ENCODE measurements at regions not wholly inside any gene's neighbourhood (a gene's known extent, or its start where the extent isn't known, plus 50 kb on each side); places are given as distances from the start of the nearest gene placed in this dataset.

GRCh38 chr17:52636443-52636842 is 477.9 kb upstream of the CA10 start:
- H3K4me1 ChIP-seq (ENCODE audit: control insufficient read depth in 1 of 2, insufficient read depth in 2 of 2, low read length in 2 of 2), result no peaks in the 10 kb centered on the region
- H3K4me1 Mint-ChIP-seq, result no peaks in the 10 kb centered on the region
- H3K27ac Mint-ChIP-seq, result no peak overlapping the region
- no peak overlapping the region for H3K4me3 ChIP-seq (replicated peaks in 1 of 3; ENCODE audit: low read depth in 2 of 3, low read length in 3 of 3)
- H3K79me2 ChIP-seq (ENCODE audit: insufficient read depth, low read length), result no peaks in the 10 kb centered on the region
- H3K9ac ChIP-seq (ENCODE audit: insufficient read depth, low read length, poor library complexity, severe bottlenecking), result no peak overlapping the region
- no peaks in the 10 kb centered on the region for H3K27me3 Mint-ChIP-seq (ENCODE audit: low read depth in 3 of 3)
- intact Hi-C loops (cut with micrococcal nuclease), result no loop called here
- no peak overlapping the region for H3K4me3 Mint-ChIP-seq
- H3K27me3 ChIP-seq (ENCODE audit: control insufficient read depth in 2 of 2, insufficient read depth in 2 of 2, low read length in 2 of 2), result no peaks in the 10 kb centered on the region
- H3K36me3 ChIP-seq (replicated peaks in 1 of 2; ENCODE audit: control insufficient read depth in 1 of 2, insufficient read depth in 2 of 2, low read length in 2 of 2), result no peaks in the 10 kb centered on the region
- peaks cover 0 to 7% of the 10 kb centered on the region in 2 donors for H3K9me3 ChIP-seq (replicated peaks in 1 of 2; ENCODE audit: control insufficient read depth in 1 of 2, insufficient read depth in 1 of 2, low read length in 2 of 2)
- no CpG with 5 or more reads among the region's 2 CpGs for WGBS (ENCODE audit: insufficient coverage)
- peaks cover 1 to 9% (median 3%) of the 10 kb centered on the region in 7 donors for H3K9me3 Mint-ChIP-seq
- no peaks in the 10 kb centered on the region for H3K36me3 Mint-ChIP-seq
- H3K4me2 ChIP-seq (replicated peaks; ENCODE audit: extremely low read depth, low read length, poor library complexity, severe bottlenecking), result no peak overlapping the region
- no peak for DNase-seq
- H2AFZ ChIP-seq (ENCODE audit: insufficient read depth, low read depth, low read length, poor library complexity, severe bottlenecking), result no peak overlapping the region
- no peak for TF ChIP-seq CTCF (IDR thresholded peaks at IDR 0.05)
- no peaks in the 10 kb centered on the region for H4K20me1 ChIP-seq (ENCODE audit: insufficient read depth, low read length)
- H3K27ac ChIP-seq (ENCODE audit: low read depth in 1 of 2, low read length in 2 of 2), result no peak overlapping the region

- TF ChIP-seq CTCF (IDR thresholded peaks at IDR 0.05), result no peak
- Histone ChIP-seq H3K4me2 (replicated peaks; ENCODE audit: extremely low read depth, low read length, poor library complexity, severe bottlenecking) (no peak overlapping the region), H4K20me1 (ENCODE audit: insufficient read depth, low read length) (no peaks in the 10 kb centered on the region), H3K9ac (ENCODE audit: insufficient read depth, low read length, poor library complexity, severe bottlenecking) (no peak overlapping the region), H2AFZ (ENCODE audit: insufficient read depth, low read depth, low read length, poor library complexity, severe bottlenecking) (no peak overlapping the region), H3K4me3 (replicated peaks in 1 of 3; ENCODE audit: low read depth in 2 of 3, low read length in 3 of 3) (no peak overlapping the region), H3K9me3 (replicated peaks in 1 of 2; ENCODE audit: control insufficient read depth in 1 of 2, insufficient read depth in 1 of 2, low read length in 2 of 2) (no peaks in the 10 kb centered on the region), H3K36me3 (replicated peaks in 1 of 2; ENCODE audit: control insufficient read depth in 1 of 2, insufficient read depth in 2 of 2, low read length in 2 of 2) (no peaks in the 10 kb centered on the region), H3K27ac (ENCODE audit: low read depth in 1 of 2, low read length in 2 of 2) (no peak overlapping the region), H3K27me3 (ENCODE audit: control insufficient read depth in 2 of 2, insufficient read depth in 2 of 2, low read length in 2 of 2) (no peaks in the 10 kb centered on the region), H3K4me1 (ENCODE audit: control insufficient read depth in 1 of 2, insufficient read depth in 2 of 2, low read length in 2 of 2) (no peaks in the 10 kb centered on the region), H3K79me2 (ENCODE audit: insufficient read depth, low read length) (no peaks in the 10 kb centered on the region)
- H3K4me1 Mint-ChIP-seq, result no peaks in the 10 kb centered on the region
- intact Hi-C loops (cut with micrococcal nuclease), result no loop called here
- H3K4me3 Mint-ChIP-seq, result no peak overlapping the region
- H3K36me3 Mint-ChIP-seq, result no peaks in the 10 kb centered on the region
- WGBS (ENCODE audit: insufficient coverage), result no CpG with 5 or more reads among the region's 2 CpGs
- H3K27me3 Mint-ChIP-seq (ENCODE audit: low read depth in 3 of 3), result no peaks in the 10 kb centered on the region
- no peak overlapping the region for H3K27ac Mint-ChIP-seq
- DNase-seq, result no peak
- peaks cover 0 to 12% (median 2%) of the 10 kb centered on the region in 7 donors for H3K9me3 Mint-ChIP-seq
Measured at GRCh38 chr17:52606590-52606989, 448.1 kb upstream of the CA10 start.
